GM23338 (cell line): ENCODE measurements at regions not wholly inside any gene's neighbourhood (a gene's known extent, or its start where the extent isn't known, plus 50 kb on each side); places are given as distances from the start of the nearest gene placed in this dataset.

Experiments used
- ATAC-seq: fragments of 200-7000 bp; cut with Tn5 transposase; 3 replicates; pipeline ENCODE4 v1.9.1; 2020
- DNase-seq: peaks from one replicate; pipeline ENCODE4 v3.0.0-alpha.2; 2015; ENCODE audit warnings: low spot score
- H2AFZ ChIP-seq: fragments of 200-600 bp; sonication (generic); 2 replicates; pipeline ENCODE4 v1.8.0; 2016; ENCODE audit warnings: antibody characterized with exemption, mild to moderate bottlenecking, moderate library complexity
- H3F3A ChIP-seq: fragments of 200-600 bp; sonication (generic); replicated peaks from 2 replicates; pipeline ENCODE4 v1.8.0; 2017; ENCODE audit warnings: antibody characterized with exemption, mixed run types, low read depth
- H3K27ac ChIP-seq: fragments of 200-600 bp; sonication (generic); 2 replicates; pipeline ENCODE4 v1.6.1; 2016; ENCODE audit warnings: low read depth
- H3K27me3 ChIP-seq: fragments of 200-600 bp; sonication (generic); 2 replicates; pipeline ENCODE4 v1.8.0; 2016; ENCODE audit warnings: mild to moderate bottlenecking, mixed run types, moderate library complexity; ENCODE audit not compliant: insufficient read depth
- H3K36me3 ChIP-seq: fragments of 200-600 bp; sonication (generic); 2 replicates; pipeline ENCODE4 v1.8.0; 2016; ENCODE audit warnings: mild to moderate bottlenecking; ENCODE audit not compliant: insufficient read depth
- H3K4me1 ChIP-seq: fragments of 200-600 bp; sonication (generic); 2 replicates; pipeline ENCODE4 v1.8.0; 2016; ENCODE audit warnings: mild to moderate bottlenecking, moderate library complexity; ENCODE audit not compliant: insufficient read depth
- H3K4me2 ChIP-seq: fragments of 200-600 bp; sonication (generic); 2 replicates; pipeline ENCODE4 v1.7.1; 2017; ENCODE audit warnings: mixed run types
- H3K4me3 ChIP-seq: fragments of 200-600 bp; sonication (generic); 2 replicates; pipeline ENCODE4 v1.6.1; 2016; ENCODE audit warnings: mixed run types
- H3K79me2 ChIP-seq: fragments of 200-600 bp; sonication (generic); replicated peaks from 2 replicates; pipeline ENCODE4 v1.8.0; 2017; ENCODE audit warnings: mild to moderate bottlenecking; ENCODE audit not compliant: insufficient read depth
- H3K9me2 ChIP-seq: fragments of 200-600 bp; sonication (generic); 2 replicates; pipeline ENCODE4 v1.8.0; 2017; ENCODE audit not compliant: insufficient read depth
- H4K20me1 ChIP-seq: fragments of 200-600 bp; sonication (generic); replicated peaks from 2 replicates; pipeline ENCODE4 v1.8.0; 2017; ENCODE audit warnings: mild to moderate bottlenecking; ENCODE audit not compliant: insufficient read depth
- H3K27ac Mint-ChIP-seq: 2 replicates; pipeline ENCODE4 v1.8.0; 2020; ENCODE audit warnings: inconsistent platforms, mild to moderate bottlenecking, moderate library complexity, mixed read lengths
- H3K27me3 Mint-ChIP-seq: 3 replicates; pipeline ENCODE4 v1.8.0; 2022; ENCODE audit warnings: low read depth, mild to moderate bottlenecking, moderate library complexity, mixed read lengths, inconsistent platforms; ENCODE audit not compliant: insufficient read depth, poor library complexity
- H3K36me3 Mint-ChIP-seq: 3 replicates; pipeline ENCODE4 v1.8.0; 2021; ENCODE audit warnings: low read depth, mild to moderate bottlenecking, inconsistent platforms, moderate library complexity, mixed read lengths
- H3K4me1 Mint-ChIP-seq: 3 replicates; pipeline ENCODE4 v1.8.0; 2020; ENCODE audit warnings: mild to moderate bottlenecking, inconsistent platforms, mixed read lengths
- H3K4me3 Mint-ChIP-seq: 3 replicates; pipeline ENCODE4 v1.8.0; 2021; ENCODE audit warnings: moderate library complexity, mild to moderate bottlenecking, inconsistent platforms, mixed read lengths
- H3K9me3 Mint-ChIP-seq: 3 replicates; pipeline ENCODE4 v1.8.0; 2020; ENCODE audit warnings: moderate library complexity, mild to moderate bottlenecking, inconsistent platforms, mixed read lengths
- CREB1 ChIP-seq: fragments of 250-450 bp; sonication (Bioruptor Pico); IDR thresholded peaks from 2 replicates; pipeline ENCODE4 v1.5.0; 2020; ENCODE audit warnings: low read depth, mild to moderate bottlenecking, moderate library complexity
- EZH2 ChIP-seq: fragments of 200-600 bp; sonication (generic); IDR thresholded peaks from one replicate; pipeline ENCODE4 v1.8.0; 2017; ENCODE audit warnings: antibody characterized with exemption, mild to moderate bottlenecking, low read depth; ENCODE audit not compliant: unreplicated experiment
- EZH2phosphoT487 ChIP-seq: fragments of 200-600 bp; sonication (generic); IDR thresholded peaks from one replicate; pipeline ENCODE4 v1.8.1; 2018; ENCODE audit warnings: antibody characterized with exemption; ENCODE audit not compliant: unreplicated experiment
- JUNB ChIP-seq: IDR thresholded peaks from one replicate; pipeline ENCODE4 v1.6.1; 2016; ENCODE audit warnings: antibody characterized with exemption; ENCODE audit not compliant: unreplicated experiment
- NANOG ChIP-seq: IDR thresholded peaks from 2 replicates; pipeline ENCODE4 v1.6.1; 2016; ENCODE audit warnings: antibody characterized with exemption, borderline replicate concordance
- POLR2AphosphoS5 ChIP-seq: IDR thresholded peaks from 2 replicates; pipeline ENCODE4 v1.6.1; 2016; ENCODE audit warnings: antibody characterized with exemption, low read depth
- STAT1 ChIP-seq: IDR thresholded peaks from one replicate; pipeline ENCODE4 v1.6.1; 2016; ENCODE audit warnings: antibody characterized with exemption; ENCODE audit not compliant: unreplicated experiment
- ZNF114 ChIP-seq: fragments of 250-450 bp; sonication (Bioruptor Pico); IDR thresholded peaks from 2 replicates; pipeline ENCODE4 v1.5.0; 2020; ENCODE audit warnings: mild to moderate bottlenecking, moderate library complexity
- ZNF331 ChIP-seq: fragments of 250-450 bp; sonication (Bioruptor Pico); IDR thresholded peaks from 2 replicates; pipeline ENCODE4 v1.5.0; 2020; ENCODE audit warnings: low read depth, mild to moderate bottlenecking, moderate library complexity
- TF ChIP-seq, protein P1 (sequence below): IDR thresholded peaks from one replicate; pipeline ENCODE4 v1.6.1; 2018; ENCODE audit warnings: antibody characterized with exemption; ENCODE audit not compliant: unreplicated experiment
- TF ChIP-seq, protein P2 (sequence below), 2 experiments: fragments of 200-600 bp in 1 of 2; sonication (generic) in 1 of 2; conservative IDR thresholded peaks; 2 replicates each; pipeline versions ENCODE4 v1.5.1 to v1.6.1; 2016 to 2017; ENCODE audit warnings: antibody characterized with exemption in 2 of 2, low read depth in 2 of 2, mild to moderate bottlenecking in 2 of 2, moderate library complexity in 1 of 2
- TF ChIP-seq, protein P3 (sequence below): fragments of 250-450 bp; sonication (Bioruptor Pico); IDR thresholded peaks from 2 replicates; pipeline ENCODE4 v1.5.0; 2020; ENCODE audit warnings: mild to moderate bottlenecking, moderate library complexity
- TF ChIP-seq, protein P4 (sequence below): IDR thresholded peaks from 2 replicates; pipeline ENCODE4 v1.6.1; 2016; ENCODE audit warnings: antibody characterized with exemption

DNA sequence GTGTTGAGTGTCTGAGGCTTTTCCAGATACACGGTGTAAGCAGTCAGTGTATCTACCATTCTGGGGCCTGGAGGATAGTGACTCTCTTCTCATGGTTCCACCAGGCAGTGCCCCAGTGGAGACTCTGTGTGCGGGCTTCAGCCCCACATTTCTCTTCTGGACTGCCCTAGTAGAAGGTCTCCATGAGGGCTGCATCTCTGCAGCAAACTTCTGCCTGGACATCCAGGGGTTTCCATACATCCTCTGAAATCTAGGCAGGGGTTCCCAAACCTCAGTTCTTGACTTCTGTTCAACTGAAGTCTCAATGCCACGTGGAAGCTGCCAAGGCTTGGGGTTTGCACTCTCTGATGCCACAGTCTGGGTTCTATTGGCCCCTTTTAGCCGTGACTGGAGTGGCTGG, 256.6 kb upstream of the ITGA1 start:
- no peak for TF ChIP-seq EZH2phosphoT487
- TF ChIP-seq NANOG: no peak
- TF ChIP-seq JUNB: no peak
- TF ChIP-seq, protein P1, sequence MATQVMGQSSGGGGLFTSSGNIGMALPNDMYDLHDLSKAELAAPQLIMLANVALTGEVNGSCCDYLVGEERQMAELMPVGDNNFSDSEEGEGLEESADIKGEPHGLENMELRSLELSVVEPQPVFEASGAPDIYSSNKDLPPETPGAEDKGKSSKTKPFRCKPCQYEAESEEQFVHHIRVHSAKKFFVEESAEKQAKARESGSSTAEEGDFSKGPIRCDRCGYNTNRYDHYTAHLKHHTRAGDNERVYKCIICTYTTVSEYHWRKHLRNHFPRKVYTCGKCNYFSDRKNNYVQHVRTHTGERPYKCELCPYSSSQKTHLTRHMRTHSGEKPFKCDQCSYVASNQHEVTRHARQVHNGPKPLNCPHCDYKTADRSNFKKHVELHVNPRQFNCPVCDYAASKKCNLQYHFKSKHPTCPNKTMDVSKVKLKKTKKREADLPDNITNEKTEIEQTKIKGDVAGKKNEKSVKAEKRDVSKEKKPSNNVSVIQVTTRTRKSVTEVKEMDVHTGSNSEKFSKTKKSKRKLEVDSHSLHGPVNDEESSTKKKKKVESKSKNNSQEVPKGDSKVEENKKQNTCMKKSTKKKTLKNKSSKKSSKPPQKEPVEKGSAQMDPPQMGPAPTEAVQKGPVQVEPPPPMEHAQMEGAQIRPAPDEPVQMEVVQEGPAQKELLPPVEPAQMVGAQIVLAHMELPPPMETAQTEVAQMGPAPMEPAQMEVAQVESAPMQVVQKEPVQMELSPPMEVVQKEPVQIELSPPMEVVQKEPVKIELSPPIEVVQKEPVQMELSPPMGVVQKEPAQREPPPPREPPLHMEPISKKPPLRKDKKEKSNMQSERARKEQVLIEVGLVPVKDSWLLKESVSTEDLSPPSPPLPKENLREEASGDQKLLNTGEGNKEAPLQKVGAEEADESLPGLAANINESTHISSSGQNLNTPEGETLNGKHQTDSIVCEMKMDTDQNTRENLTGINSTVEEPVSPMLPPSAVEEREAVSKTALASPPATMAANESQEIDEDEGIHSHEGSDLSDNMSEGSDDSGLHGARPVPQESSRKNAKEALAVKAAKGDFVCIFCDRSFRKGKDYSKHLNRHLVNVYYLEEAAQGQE: no peak
- TF ChIP-seq, protein P2, sequence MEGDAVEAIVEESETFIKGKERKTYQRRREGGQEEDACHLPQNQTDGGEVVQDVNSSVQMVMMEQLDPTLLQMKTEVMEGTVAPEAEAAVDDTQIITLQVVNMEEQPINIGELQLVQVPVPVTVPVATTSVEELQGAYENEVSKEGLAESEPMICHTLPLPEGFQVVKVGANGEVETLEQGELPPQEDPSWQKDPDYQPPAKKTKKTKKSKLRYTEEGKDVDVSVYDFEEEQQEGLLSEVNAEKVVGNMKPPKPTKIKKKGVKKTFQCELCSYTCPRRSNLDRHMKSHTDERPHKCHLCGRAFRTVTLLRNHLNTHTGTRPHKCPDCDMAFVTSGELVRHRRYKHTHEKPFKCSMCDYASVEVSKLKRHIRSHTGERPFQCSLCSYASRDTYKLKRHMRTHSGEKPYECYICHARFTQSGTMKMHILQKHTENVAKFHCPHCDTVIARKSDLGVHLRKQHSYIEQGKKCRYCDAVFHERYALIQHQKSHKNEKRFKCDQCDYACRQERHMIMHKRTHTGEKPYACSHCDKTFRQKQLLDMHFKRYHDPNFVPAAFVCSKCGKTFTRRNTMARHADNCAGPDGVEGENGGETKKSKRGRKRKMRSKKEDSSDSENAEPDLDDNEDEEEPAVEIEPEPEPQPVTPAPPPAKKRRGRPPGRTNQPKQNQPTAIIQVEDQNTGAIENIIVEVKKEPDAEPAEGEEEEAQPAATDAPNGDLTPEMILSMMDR (conservative IDR thresholded peaks at IDR 0.05; ENCODE audit: low read depth in 2 of 2): no peak
- TF ChIP-seq POLR2AphosphoS5: no peak
- TF ChIP-seq, protein P3, sequence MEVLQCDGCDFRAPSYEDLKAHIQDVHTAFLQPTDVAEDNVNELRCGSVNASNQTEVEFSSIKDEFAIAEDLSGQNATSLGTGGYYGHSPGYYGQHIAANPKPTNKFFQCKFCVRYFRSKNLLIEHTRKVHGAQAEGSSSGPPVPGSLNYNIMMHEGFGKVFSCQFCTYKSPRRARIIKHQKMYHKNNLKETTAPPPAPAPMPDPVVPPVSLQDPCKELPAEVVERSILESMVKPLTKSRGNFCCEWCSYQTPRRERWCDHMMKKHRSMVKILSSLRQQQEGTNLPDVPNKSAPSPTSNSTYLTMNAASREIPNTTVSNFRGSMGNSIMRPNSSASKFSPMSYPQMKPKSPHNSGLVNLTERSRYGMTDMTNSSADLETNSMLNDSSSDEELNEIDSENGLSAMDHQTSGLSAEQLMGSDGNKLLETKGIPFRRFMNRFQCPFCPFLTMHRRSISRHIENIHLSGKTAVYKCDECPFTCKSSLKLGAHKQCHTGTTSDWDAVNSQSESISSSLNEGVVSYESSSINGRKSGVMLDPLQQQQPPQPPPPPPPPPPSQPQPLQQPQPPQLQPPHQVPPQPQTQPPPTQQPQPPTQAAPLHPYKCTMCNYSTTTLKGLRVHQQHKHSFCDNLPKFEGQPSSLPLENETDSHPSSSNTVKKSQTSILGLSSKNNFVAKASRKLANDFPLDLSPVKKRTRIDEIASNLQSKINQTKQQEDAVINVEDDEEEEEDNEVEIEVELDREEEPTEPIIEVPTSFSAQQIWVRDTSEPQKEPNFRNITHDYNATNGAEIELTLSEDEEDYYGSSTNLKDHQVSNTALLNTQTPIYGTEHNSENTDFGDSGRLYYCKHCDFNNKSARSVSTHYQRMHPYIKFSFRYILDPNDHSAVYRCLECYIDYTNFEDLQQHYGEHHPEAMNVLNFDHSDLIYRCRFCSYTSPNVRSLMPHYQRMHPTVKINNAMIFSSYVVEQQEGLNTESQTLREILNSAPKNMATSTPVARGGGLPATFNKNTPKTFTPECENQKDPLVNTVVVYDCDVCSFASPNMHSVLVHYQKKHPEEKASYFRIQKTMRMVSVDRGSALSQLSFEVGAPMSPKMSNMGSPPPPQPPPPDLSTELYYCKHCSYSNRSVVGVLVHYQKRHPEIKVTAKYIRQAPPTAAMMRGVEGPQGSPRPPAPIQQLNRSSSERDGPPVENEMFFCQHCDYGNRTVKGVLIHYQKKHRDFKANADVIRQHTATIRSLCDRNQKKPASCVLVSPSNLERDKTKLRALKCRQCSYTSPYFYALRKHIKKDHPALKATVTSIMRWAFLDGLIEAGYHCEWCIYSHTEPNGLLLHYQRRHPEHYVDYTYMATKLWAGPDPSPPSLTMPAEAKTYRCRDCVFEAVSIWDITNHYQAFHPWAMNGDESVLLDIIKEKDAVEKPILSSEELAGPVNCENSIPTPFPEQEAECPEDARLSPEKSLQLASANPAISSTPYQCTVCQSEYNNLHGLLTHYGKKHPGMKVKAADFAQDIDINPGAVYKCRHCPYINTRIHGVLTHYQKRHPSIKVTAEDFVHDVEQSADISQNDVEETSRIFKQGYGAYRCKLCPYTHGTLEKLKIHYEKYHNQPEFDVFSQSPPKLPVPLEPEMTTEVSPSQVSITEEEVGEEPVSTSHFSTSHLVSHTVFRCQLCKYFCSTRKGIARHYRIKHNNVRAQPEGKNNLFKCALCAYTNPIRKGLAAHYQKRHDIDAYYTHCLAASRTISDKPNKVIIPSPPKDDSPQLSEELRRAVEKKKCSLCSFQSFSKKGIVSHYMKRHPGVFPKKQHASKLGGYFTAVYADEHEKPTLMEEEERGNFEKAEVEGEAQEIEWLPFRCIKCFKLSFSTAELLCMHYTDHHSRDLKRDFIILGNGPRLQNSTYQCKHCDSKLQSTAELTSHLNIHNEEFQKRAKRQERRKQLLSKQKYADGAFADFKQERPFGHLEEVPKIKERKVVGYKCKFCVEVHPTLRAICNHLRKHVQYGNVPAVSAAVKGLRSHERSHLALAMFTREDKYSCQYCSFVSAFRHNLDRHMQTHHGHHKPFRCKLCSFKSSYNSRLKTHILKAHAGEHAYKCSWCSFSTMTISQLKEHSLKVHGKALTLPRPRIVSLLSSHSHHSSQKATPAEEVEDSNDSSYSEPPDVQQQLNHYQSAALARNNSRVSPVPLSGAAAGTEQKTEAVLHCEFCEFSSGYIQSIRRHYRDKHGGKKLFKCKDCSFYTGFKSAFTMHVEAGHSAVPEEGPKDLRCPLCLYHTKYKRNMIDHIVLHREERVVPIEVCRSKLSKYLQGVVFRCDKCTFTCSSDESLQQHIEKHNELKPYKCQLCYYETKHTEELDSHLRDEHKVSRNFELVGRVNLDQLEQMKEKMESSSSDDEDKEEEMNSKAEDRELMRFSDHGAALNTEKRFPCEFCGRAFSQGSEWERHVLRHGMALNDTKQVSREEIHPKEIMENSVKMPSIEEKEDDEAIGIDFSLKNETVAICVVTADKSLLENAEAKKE (CRISPR knock-in tag): no peak
- TF ChIP-seq ZNF331 (CRISPR knock-in tag): no peak
- no peak for TF ChIP-seq STAT1
- no peak for TF ChIP-seq ZNF114 (CRISPR knock-in tag)
- no peak for TF ChIP-seq EZH2
- no peak for TF ChIP-seq CREB1 (CRISPR knock-in tag)
- TF ChIP-seq, protein P4, sequence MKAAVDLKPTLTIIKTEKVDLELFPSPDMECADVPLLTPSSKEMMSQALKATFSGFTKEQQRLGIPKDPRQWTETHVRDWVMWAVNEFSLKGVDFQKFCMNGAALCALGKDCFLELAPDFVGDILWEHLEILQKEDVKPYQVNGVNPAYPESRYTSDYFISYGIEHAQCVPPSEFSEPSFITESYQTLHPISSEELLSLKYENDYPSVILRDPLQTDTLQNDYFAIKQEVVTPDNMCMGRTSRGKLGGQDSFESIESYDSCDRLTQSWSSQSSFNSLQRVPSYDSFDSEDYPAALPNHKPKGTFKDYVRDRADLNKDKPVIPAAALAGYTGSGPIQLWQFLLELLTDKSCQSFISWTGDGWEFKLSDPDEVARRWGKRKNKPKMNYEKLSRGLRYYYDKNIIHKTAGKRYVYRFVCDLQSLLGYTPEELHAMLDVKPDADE: no peak

More for the DNA sequence above, 256.6 kb upstream of the ITGA1 start:
- Histone ChIP-seq H3K36me3 (peaks cover 3% of the 10 kb centered on the region; the same call in 1 of the 2 replicates), H4K20me1 (no peaks in the 10 kb centered on the region), H3K4me2 (no peak overlapping the region), H3K79me2 (no peaks in the 10 kb centered on the region), H3K4me3 (no peak overlapping the region), H3F3A (no peaks in the 10 kb centered on the region), H3K27me3 (no peaks in the 10 kb centered on the region), H3K27ac (no peak overlapping the region), H2AFZ (no peak overlapping the region), H3K4me1 (no peaks in the 10 kb centered on the region), H3K9me2 (0 out of 2 replicates have a peak, but pooled peaks cover 5% of the 10 kb centered on the region)
- DNase-seq (no peak), ATAC-seq (no peak)
- Mint-ChIP-seq H3K4me3 (no peak overlapping the region), H3K27ac (no peak overlapping the region), H3K27me3 (no peaks in the 10 kb centered on the region), H3K4me1 (no peaks in the 10 kb centered on the region), H3K36me3 (peaks cover 28% of the 10 kb centered on the region), H3K9me3 (peaks cover 46% of the 10 kb centered on the region)
